CD4-positive, alpha-beta T cell treated with Interleukin-21 for 1 hour (primary cell): ENCODE measurements at regions not wholly inside any gene's neighbourhood (a gene's known extent, or its start where the extent isn't known, plus 50 kb on each side); places are given as distances from the start of the nearest gene placed in this dataset.
"Not testable (repeated sequence)": the region's sequence is repeated elsewhere in the genome, so short reads cannot be mapped to it uniquely, and the experiment has no call there.

Source experiments
- DNase-seq: peaks from one replicate; pipeline ENCODE4 v3.0.0-alpha.2; 2020

DNA sequence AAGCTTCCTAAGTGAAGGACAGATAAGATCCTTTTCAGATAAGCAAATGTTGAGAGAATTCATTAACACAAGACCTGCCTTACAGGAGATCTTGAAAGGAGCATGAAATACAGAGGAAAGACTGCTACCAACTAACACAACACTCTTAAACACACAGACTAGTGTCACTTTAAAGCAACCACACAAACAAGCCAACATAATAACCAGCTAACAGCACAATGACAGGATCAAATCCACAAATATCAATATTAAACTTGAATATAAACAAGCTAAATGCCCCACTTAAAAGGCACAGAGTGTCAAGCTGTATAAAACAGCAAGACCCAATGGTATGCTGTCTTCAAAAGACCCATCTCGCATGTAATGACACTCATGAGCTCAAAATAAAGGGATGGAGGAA, 70.8 kb upstream of the HMGXB4 start:
- no peak for DNase-seq

DNA sequence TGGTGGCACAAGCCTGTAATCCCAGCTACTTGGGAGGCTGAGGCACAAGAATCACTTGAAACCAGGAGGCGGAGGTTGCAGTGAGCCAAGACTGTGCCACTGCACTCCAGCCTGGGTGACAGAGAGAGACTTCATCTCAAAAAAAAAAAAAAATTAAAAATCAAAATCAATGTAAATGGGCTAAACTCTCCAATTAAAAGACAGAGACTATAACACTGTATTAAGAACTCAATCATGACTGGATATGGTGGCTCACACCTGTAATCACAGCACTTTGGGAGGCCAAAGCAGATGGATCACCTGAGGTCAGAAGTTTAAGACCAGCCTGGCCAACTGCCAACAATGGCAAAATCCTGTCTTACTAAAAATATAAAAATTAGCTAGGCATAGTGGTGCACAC, 68.4 kb upstream of the HMGXB4 start:
- DNase-seq: not testable (repeated sequence)

DNA sequence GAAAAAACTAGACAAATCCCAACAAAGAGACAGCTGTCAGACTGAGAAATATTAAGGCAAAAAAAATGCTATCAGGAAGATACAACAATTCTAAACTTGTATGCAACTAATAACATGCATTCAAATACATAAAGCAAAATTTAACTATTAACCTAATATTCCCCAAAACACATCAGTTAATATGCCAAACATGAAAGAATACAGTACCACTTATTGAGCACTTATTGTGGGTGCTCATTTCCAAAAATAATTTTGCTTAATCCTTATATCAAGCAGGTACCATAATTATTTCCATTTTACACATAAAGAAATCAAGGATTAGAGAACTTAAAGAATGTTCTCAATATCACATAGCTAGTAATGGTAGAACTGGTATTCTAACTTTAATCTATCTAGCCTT, 67.7 kb upstream of the HMGXB4 start:
- no peak for DNase-seq

DNA sequence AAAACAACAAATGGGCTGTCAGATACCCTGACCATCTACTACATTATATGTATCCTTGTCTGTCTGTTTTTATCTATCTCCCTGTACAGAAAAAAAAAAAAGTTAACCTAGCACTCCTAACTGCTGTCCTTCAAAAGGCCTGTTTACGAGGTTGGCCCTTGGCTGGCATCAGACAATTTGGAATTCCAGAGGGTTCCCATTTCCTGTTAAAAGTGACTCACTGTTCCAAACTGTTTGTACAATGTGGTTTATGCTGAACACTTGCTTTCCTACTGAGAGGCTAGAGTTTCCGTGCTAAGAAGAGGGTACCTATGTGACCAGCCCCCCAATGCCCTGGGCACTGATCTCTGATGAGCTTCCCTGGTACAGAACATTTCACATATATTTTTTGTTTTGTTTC, 65.9 kb upstream of the HMGXB4 start:
- no peak for DNase-seq

DNA sequence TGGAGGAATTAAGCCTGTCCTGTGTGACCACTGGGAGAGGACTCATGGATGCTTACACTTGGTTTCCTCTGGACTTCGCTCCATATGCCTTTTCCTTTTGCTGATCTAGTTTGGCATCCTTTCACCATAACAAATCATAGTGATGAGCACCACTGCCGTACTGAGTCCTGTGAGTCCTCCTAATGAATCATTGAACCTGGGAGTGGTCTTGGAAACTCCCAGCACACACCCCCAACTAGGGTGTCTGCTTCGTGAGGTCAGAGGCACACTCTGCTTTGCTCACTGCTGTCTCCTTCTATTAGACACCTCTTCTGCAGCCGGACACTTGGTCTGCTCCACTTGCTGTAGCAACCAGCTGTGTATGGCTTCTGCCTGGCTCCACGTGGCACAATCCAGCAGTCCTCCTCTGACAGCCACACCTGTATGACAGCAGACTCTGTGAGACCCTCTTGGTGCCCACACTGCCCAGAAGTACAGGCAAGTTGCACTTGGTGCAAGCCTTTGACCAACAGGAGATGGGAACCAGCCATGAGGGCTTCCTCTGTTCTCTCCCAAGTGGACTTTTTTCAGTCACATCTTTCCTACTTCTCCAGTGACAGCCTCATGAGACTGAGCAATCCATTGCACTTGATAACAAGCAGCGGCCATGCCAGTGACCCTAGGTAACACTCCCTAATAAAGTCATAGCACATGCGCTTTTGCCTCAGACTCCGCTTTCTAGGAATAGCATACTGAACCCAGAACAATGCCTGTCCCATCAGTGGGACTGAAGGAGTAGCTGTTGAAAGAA, 65.0 kb upstream of the HMGXB4 start:
- DNase-seq: no peak

DNA sequence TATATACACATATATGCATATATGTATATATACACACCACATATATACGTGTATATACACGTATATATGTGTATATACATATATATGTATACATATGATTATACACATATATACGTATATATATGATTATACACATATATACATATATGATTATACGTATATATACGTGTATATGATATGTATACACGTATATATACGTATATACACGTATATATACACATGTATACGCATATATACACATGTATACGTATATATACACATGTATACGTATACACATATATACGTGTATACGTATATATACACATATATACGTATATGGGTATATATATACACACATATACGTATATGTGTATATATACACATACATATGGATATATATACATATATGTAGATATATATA, 62.1 kb upstream of the HMGXB4 start:
- DNase-seq: no peak

DNA sequence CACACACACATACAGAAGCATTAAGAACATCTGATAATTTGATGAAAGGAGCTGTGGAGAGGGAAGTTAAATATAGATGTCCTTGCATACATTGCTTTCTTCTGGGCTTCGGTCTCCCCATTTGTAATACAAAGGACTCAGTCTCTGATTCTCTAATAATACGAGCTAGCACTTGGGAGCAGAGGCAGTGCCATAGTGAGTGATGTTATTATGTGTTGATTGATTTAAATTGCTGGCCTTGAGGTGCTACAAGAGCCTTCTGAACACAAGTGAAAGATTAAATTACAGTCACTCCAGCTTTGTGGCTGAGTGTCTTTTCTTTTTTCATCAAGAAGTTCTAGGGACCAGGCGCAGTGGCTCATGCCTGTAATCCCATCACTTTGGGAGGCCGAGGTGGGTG, 61.5 kb upstream of the HMGXB4 start:
- DNase-seq: no peak

DNA sequence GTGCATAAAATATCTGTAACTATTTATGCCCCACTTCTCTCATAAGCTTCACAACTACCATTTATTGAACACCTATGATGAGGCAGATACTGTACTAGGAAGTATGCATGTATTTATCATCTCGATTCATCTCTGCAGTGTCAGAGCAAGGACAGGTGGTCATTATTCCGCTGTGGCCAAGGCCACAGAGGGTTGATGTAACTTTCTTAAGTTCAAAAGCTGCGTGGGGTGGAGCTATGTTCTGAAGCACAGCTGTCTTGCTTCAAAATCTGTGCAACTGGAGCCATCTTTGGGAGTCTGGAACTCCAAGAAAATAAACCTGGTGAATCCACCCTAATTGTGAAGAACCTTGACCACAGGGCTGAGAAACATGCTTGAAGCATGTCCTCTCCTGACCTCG, 60.2 kb upstream of the HMGXB4 start:
- no peak for DNase-seq

DNA sequence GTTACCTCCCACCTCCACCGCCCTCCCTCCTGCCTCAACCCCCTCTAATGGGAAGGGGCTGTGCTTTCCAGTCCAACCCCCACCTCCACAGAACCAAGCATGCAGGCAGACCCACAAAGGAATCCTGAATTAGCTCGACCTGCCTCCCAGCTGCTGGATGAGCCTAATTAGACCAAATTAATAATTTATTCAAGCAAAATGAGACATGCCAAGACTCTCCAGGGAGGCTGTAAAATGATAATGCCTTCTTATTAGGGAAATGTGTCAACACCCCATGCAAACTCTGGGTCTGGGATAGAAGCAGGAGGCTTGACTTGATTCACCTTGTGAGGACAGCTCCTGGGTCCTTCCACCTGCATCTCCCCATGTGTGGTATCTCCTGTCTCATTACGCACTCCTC, 59.4 kb upstream of the HMGXB4 start:
- DNase-seq: no peak

DNA sequence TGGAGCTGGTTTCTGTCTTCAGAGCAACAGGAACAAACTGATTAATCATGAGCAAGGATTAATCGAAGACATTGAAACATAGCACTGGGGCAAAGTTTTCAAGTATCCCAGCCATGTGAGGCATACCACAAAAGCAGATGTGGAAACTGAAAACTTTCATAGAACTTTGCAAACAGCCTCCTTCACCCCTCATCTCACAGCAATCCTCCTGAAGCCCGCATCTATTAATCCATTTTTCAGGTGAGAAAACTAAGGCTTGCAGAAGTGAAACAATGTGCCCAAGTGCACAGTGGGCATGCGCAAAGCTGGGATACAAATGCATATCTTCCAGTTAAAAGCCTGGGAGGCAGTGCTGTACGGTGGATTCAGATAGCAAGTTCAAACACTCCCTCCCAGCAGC, 58.6 kb upstream of the HMGXB4 start:
- DNase-seq: no peak

DNA sequence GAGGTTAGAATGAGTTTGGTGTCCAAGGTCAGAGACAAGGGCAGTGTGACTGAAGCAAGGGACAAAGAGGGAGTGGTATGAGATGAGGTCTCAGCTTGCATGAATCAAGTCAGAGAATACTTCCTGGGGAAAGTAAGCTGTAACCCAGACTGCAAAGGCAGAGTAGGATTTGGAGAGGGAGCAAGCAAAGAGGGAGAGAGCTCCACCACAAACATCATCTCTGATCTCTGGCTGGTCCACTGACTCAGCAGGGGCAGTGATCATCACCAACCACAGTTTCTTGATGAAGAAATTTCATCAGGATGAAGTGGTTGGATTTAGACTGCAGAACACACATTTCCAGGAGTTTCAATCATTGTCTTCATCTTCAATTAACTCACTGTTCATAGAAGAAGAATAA, 54.9 kb upstream of the HMGXB4 start:
- DNase-seq: no peak

DNA sequence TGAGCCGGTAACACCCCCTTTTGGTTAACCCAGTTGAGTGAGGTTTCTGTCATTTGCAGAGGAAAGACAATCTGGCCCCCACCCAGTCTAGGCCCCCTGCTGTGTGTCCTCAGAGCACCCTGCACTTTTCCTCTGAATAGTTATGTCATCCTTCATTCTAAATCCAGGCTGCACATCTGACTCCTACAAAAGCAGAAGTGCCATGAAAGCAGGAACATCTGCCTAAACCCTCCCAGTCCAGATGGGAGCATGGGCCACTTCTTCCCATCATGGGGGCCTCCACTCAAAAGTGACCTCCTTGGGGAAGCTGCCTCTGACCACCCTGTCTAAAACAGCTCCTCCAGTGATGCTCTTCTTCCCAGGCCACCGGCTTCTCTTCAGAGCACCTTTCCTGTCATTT, 53.7 kb upstream of the HMGXB4 start:
- DNase-seq: no peak

DNA sequence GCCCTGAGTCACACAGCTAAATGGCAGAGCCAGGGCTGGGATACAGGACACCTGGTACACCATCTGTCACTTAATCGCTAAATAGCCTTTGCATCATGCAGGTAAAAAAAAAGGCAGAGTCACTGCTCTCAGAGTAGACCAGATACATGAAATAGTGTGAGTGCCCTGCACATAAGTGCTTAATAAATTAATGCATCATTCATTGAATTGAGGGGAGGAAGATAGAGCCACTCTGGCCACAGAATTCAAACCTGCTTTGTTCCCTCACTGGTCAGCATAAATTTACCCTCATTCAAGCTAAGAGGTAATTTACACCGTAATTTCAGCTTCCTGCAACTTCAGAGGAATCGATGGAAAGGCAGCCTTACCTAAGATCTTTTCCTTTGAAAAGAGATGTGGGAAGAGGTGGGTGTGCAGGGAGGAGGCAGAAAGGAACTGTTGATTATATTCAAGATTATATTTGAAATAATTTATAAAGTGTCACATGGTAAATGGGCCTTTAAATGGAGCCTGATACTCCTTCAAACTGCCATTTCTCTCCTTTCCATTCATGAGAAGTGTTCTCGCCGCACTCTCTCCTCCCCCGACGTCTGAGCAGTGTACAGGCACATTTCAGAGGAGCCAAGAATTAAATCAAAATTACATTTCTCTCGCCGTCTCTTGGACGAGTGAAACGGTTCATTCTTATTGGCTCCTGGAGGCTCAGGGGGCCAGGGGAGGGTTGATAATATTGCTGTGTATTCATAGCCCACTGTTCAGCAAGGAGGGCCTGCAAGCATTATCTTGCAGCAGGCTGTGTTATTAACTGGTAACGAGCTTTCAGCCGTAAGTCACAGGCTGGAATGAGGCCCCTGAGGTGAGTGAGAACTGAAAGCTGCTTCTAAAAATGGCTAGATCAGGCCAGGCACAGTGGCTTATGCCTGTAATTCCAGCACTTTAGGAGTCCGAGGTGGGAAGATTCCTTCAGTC, 52.2 kb upstream of the HMGXB4 start:
- no peak for DNase-seq

DNA sequence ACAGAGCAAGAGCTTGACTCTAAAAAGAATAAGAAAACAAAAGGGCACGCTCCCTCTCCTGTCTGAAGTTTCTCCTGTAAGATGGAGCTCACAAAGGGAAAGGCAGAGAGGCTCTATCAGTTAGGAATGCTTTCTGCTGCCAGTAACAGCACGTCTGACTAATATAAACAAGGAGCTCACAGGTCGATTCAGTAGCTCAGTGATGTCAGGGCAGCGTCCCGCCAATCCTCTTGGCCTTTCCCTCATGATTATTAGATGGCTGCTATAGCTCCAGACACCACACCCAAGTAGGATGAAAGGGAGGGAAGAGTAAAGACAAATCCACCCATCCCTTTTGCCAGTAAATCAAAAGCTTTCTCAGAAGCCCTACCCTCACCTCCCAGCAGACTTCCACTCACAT, 51.3 kb upstream of the HMGXB4 start:
- no peak for DNase-seq

DNA sequence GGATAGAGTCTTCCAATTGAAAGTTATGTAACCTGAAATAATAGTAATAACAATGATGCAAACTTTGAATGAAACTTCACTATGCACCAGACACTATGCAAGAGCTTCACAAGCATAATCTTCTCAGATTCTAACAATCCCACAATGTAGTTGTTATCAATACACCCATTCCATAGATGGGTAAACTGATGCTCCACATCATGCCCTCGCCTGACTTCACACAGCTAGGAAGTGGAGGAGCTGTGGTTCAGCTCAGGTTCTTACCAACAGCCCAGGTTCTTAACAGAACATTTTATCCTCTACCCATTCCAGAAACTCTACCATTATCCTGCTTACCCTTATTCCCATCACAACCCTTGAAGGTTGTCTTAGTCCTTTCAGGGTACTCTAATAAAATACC, 50.4 kb upstream of the HMGXB4 start:
- DNase-seq: no peak
